ENCODE measurements at regions not wholly inside any gene's neighbourhood (a gene's known extent, or its start where the extent isn't known, plus 50 kb on each side); places are given as distances from the start of the nearest gene placed in this dataset.

GRCh38 chr5:143886096-143886495 lies 74.1 kb downstream of the HMHB1 start:
- TF ChIP-seq CTCF (IDR thresholded peaks at IDR 0.05 in 2 of 3, conservative IDR thresholded peaks at IDR 0.05 in 1 of 3; ENCODE audit: control insufficient read depth in 2 of 3, extremely low read depth in 1 of 3, insufficient read depth in 1 of 3, low read depth in 3 of 3, low read length in 3 of 3), result no peak
- TF ChIP-seq NFYB (IDR thresholded peaks at IDR 0.05; ENCODE audit: insufficient read depth, low read depth, low read length), result no peak
- no peak for TF ChIP-seq ELK1 (IDR thresholded peaks at IDR 0.05; ENCODE audit: low read depth, low read length)

All from GM12878 (cell line).